NT2/D1 (cell line): ENCODE measurements at regions not wholly inside any gene's neighbourhood (a gene's known extent, or its start where the extent isn't known, plus 50 kb on each side); places are given as distances from the start of the nearest gene placed in this dataset.

Source experiments
- YY1 ChIP-seq: IDR thresholded peaks from 2 replicates; pipeline ENCODE4 v1.6.1; 2011; ENCODE audit not compliant: insufficient read length, insufficient read depth
- ZNF274 ChIP-seq: IDR thresholded peaks from 2 replicates; pipeline ENCODE4 v1.6.1; 2011; ENCODE audit warnings: mild to moderate bottlenecking, low read depth, low read length

DNA sequence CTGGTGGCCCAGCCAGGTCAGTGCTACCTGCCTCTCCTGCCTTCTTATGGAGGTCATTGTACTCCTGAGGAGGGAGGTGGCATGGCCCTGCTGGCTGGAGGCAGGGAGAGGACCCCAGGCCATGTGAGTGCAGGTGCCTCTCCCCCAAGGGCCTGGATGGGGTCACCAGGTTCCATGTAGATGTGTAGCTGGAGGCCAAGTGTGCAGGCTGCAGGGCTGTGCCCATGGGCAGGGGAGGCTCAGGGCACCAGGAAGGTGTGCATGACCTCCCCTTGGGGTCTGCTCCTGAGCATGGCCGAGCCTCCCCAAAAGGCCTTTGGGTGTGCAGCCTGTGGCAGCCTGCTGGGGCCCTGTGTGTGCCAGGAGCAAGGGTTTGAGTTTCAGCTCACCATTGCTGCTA lies 128.1 kb upstream of the HDAC4 start:
- TF ChIP-seq YY1 (no peak), ZNF274 (no peak)
